GM23338 (cell line): ENCODE measurements at regions not wholly inside any gene's neighbourhood (a gene's known extent, or its start where the extent isn't known, plus 50 kb on each side); places are given as distances from the start of the nearest gene placed in this dataset.

ENCODE experiments used
- ATAC-seq: fragments of 200-7000 bp; cut with Tn5 transposase; 3 replicates; pipeline ENCODE4 v1.9.1; 2020
- DNase-seq: peaks from one replicate; pipeline ENCODE4 v3.0.0-alpha.2; 2015; ENCODE audit warnings: low spot score
- H2AFZ ChIP-seq: fragments of 200-600 bp; sonication (generic); 2 replicates; pipeline ENCODE4 v1.8.0; 2016; ENCODE audit warnings: antibody characterized with exemption, mild to moderate bottlenecking, moderate library complexity
- H3F3A ChIP-seq: fragments of 200-600 bp; sonication (generic); replicated peaks from 2 replicates; pipeline ENCODE4 v1.8.0; 2017; ENCODE audit warnings: antibody characterized with exemption, mixed run types, low read depth
- H3K27ac ChIP-seq: fragments of 200-600 bp; sonication (generic); 2 replicates; pipeline ENCODE4 v1.6.1; 2016; ENCODE audit warnings: low read depth
- H3K27me3 ChIP-seq: fragments of 200-600 bp; sonication (generic); 2 replicates; pipeline ENCODE4 v1.8.0; 2016; ENCODE audit warnings: mild to moderate bottlenecking, mixed run types, moderate library complexity; ENCODE audit not compliant: insufficient read depth
- H3K36me3 ChIP-seq: fragments of 200-600 bp; sonication (generic); 2 replicates; pipeline ENCODE4 v1.8.0; 2016; ENCODE audit warnings: mild to moderate bottlenecking; ENCODE audit not compliant: insufficient read depth
- H3K4me1 ChIP-seq: fragments of 200-600 bp; sonication (generic); 2 replicates; pipeline ENCODE4 v1.8.0; 2016; ENCODE audit warnings: mild to moderate bottlenecking, moderate library complexity; ENCODE audit not compliant: insufficient read depth
- H3K4me2 ChIP-seq: fragments of 200-600 bp; sonication (generic); 2 replicates; pipeline ENCODE4 v1.7.1; 2017; ENCODE audit warnings: mixed run types
- H3K4me3 ChIP-seq: fragments of 200-600 bp; sonication (generic); 2 replicates; pipeline ENCODE4 v1.6.1; 2016; ENCODE audit warnings: mixed run types
- H3K79me2 ChIP-seq: fragments of 200-600 bp; sonication (generic); replicated peaks from 2 replicates; pipeline ENCODE4 v1.8.0; 2017; ENCODE audit warnings: mild to moderate bottlenecking; ENCODE audit not compliant: insufficient read depth
- H3K9me2 ChIP-seq: fragments of 200-600 bp; sonication (generic); 2 replicates; pipeline ENCODE4 v1.8.0; 2017; ENCODE audit not compliant: insufficient read depth
- H4K20me1 ChIP-seq: fragments of 200-600 bp; sonication (generic); replicated peaks from 2 replicates; pipeline ENCODE4 v1.8.0; 2017; ENCODE audit warnings: mild to moderate bottlenecking; ENCODE audit not compliant: insufficient read depth
- H3K27ac Mint-ChIP-seq: 2 replicates; pipeline ENCODE4 v1.8.0; 2020; ENCODE audit warnings: inconsistent platforms, mild to moderate bottlenecking, moderate library complexity, mixed read lengths
- H3K27me3 Mint-ChIP-seq: 3 replicates; pipeline ENCODE4 v1.8.0; 2022; ENCODE audit warnings: low read depth, mild to moderate bottlenecking, moderate library complexity, mixed read lengths, inconsistent platforms; ENCODE audit not compliant: insufficient read depth, poor library complexity
- H3K36me3 Mint-ChIP-seq: 3 replicates; pipeline ENCODE4 v1.8.0; 2021; ENCODE audit warnings: low read depth, mild to moderate bottlenecking, inconsistent platforms, moderate library complexity, mixed read lengths
- H3K4me1 Mint-ChIP-seq: 3 replicates; pipeline ENCODE4 v1.8.0; 2020; ENCODE audit warnings: mild to moderate bottlenecking, inconsistent platforms, mixed read lengths
- H3K4me3 Mint-ChIP-seq: 3 replicates; pipeline ENCODE4 v1.8.0; 2021; ENCODE audit warnings: moderate library complexity, mild to moderate bottlenecking, inconsistent platforms, mixed read lengths
- H3K9me3 Mint-ChIP-seq: 3 replicates; pipeline ENCODE4 v1.8.0; 2020; ENCODE audit warnings: moderate library complexity, mild to moderate bottlenecking, inconsistent platforms, mixed read lengths
- CREB1 ChIP-seq: fragments of 250-450 bp; sonication (Bioruptor Pico); IDR thresholded peaks from 2 replicates; pipeline ENCODE4 v1.5.0; 2020; ENCODE audit warnings: low read depth, mild to moderate bottlenecking, moderate library complexity
- EZH2 ChIP-seq: fragments of 200-600 bp; sonication (generic); IDR thresholded peaks from one replicate; pipeline ENCODE4 v1.8.0; 2017; ENCODE audit warnings: antibody characterized with exemption, mild to moderate bottlenecking, low read depth; ENCODE audit not compliant: unreplicated experiment
- EZH2phosphoT487 ChIP-seq: fragments of 200-600 bp; sonication (generic); IDR thresholded peaks from one replicate; pipeline ENCODE4 v1.8.1; 2018; ENCODE audit warnings: antibody characterized with exemption; ENCODE audit not compliant: unreplicated experiment
- JUNB ChIP-seq: IDR thresholded peaks from one replicate; pipeline ENCODE4 v1.6.1; 2016; ENCODE audit warnings: antibody characterized with exemption; ENCODE audit not compliant: unreplicated experiment
- POLR2AphosphoS5 ChIP-seq: IDR thresholded peaks from 2 replicates; pipeline ENCODE4 v1.6.1; 2016; ENCODE audit warnings: antibody characterized with exemption, low read depth
- ZNF114 ChIP-seq: fragments of 250-450 bp; sonication (Bioruptor Pico); IDR thresholded peaks from 2 replicates; pipeline ENCODE4 v1.5.0; 2020; ENCODE audit warnings: mild to moderate bottlenecking, moderate library complexity
- ZNF331 ChIP-seq: fragments of 250-450 bp; sonication (Bioruptor Pico); IDR thresholded peaks from 2 replicates; pipeline ENCODE4 v1.5.0; 2020; ENCODE audit warnings: low read depth, mild to moderate bottlenecking, moderate library complexity
- TF ChIP-seq, protein P1 (sequence below): IDR thresholded peaks from one replicate; pipeline ENCODE4 v1.6.1; 2018; ENCODE audit warnings: antibody characterized with exemption; ENCODE audit not compliant: unreplicated experiment
- TF ChIP-seq, protein P2 (sequence below): IDR thresholded peaks from 2 replicates; pipeline ENCODE4 v1.6.1; 2016; ENCODE audit warnings: antibody characterized with exemption
- TF ChIP-seq, protein P3 (sequence below): fragments of 250-450 bp; sonication (Bioruptor Pico); IDR thresholded peaks from 2 replicates; pipeline ENCODE4 v1.5.0; 2020; ENCODE audit warnings: mild to moderate bottlenecking, moderate library complexity

DNA sequence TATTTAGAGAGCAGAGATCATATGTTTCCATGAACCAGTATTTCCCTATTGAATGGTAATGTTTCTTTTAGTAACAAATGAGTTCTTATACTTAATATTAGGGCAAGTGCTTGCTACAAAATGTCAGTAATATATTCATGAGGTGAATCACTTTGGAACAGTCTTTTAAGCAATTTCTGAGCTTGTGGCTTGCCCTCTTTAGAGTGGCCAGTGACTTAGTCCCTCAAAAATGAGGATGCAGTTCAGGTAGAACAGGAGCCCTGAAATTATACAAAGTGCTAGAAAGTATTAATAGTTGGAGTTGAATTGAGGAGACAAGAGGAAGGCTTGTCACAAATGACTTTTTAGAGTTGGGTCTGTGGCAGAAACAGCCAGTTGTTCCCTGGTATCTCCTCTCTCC is 53.4 kb upstream of the PITX2 start:
- Histone ChIP-seq H3F3A (no peaks in the 10 kb centered on the region), H4K20me1 (no peaks in the 10 kb centered on the region), H3K4me2 (no peak overlapping the region), H3K4me1 (peaks cover 11% of the 10 kb centered on the region), H3K27me3 (no peaks in the 10 kb centered on the region), H3K27ac (no peak overlapping the region), H3K79me2 (no peaks in the 10 kb centered on the region), H3K4me3 (no peak overlapping the region), H2AFZ (no peak overlapping the region), H3K36me3 (no peaks in the 10 kb centered on the region), H3K9me2 (no peaks in the 10 kb centered on the region)
- no peak for ATAC-seq
- H3K27me3 Mint-ChIP-seq = no peaks in the 10 kb centered on the region
- peaks cover 13% of the 10 kb centered on the region; the same call in 2 of the 3 replicates for H3K4me1 Mint-ChIP-seq
- H3K9me3 Mint-ChIP-seq = no peaks in the 10 kb centered on the region
- no peak for TF ChIP-seq ZNF331 (CRISPR knock-in tag)
- no peak for TF ChIP-seq JUNB
- no peak overlapping the region for H3K27ac Mint-ChIP-seq
- H3K36me3 Mint-ChIP-seq = no peaks in the 10 kb centered on the region
- H3K4me3 Mint-ChIP-seq = no peak overlapping the region
- DNase-seq = no peak

DNA sequence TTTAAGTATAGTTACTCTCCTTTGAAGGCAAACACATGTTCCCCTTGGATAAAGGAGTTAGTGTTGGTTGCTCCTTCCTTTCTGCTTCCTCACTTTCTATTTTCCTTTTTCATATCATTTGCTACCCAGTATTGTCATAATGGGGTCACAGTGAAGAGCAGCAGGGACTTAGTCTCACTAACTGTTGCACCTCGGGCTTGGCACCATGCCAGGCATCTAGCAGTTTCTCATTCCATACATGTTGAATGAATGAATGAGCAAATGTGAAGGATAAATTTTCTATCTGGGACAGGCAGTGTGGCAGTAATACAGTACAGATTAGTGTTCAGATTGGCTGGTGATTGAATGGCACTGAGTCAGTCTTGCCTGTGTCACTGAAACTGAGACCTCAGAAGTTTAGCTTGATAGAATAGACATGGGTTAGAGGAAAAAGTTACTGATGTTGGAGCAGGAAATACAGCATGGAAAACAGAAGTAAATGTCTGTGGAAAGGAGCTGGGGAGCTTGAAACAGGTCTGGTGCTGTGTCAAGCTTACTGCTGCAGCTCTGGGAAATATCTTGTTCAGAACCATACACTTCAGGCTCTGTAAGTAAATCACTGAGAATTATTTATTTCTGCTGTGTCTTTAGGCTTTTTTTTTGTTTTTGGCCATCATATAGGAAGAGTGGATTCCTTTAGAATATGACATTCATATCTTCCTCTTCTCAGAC is 55.8 kb upstream of the PITX2 start:
- Histone ChIP-seq H3K79me2 (no peaks in the 10 kb centered on the region), H3K36me3 (no peaks in the 10 kb centered on the region), H3K4me3 (no peak overlapping the region), H3K27me3 (no peaks in the 10 kb centered on the region), H3K9me2 (no peaks in the 10 kb centered on the region), H3K27ac (no peak overlapping the region), H3K4me2 (no peak overlapping the region), H3K4me1 (peaks cover 11% of the 10 kb centered on the region), H4K20me1 (no peaks in the 10 kb centered on the region), H2AFZ (0 out of 2 replicates have a peak overlapping the region, but pooled peaks have one; percentile 35), H3F3A (no peaks in the 10 kb centered on the region; the same call in 1 of the 2 replicates)
- H3K27ac Mint-ChIP-seq = no peak overlapping the region
- no peaks in the 10 kb centered on the region for H3K27me3 Mint-ChIP-seq
- peaks cover 13% of the 10 kb centered on the region; the same call in 2 of the 3 replicates for H3K4me1 Mint-ChIP-seq
- no peak overlapping the region for H3K4me3 Mint-ChIP-seq
- DNase-seq (no peak), ATAC-seq (no peak)
- TF ChIP-seq EZH2phosphoT487 (no peak), ZNF114 (CRISPR knock-in tag) (no peak), EZH2 (no peak), CREB1 (CRISPR knock-in tag) (no peak), JUNB (no peak), ZNF331 (CRISPR knock-in tag) (no peak), POLR2AphosphoS5 (no peak)
- TF ChIP-seq, protein P1, sequence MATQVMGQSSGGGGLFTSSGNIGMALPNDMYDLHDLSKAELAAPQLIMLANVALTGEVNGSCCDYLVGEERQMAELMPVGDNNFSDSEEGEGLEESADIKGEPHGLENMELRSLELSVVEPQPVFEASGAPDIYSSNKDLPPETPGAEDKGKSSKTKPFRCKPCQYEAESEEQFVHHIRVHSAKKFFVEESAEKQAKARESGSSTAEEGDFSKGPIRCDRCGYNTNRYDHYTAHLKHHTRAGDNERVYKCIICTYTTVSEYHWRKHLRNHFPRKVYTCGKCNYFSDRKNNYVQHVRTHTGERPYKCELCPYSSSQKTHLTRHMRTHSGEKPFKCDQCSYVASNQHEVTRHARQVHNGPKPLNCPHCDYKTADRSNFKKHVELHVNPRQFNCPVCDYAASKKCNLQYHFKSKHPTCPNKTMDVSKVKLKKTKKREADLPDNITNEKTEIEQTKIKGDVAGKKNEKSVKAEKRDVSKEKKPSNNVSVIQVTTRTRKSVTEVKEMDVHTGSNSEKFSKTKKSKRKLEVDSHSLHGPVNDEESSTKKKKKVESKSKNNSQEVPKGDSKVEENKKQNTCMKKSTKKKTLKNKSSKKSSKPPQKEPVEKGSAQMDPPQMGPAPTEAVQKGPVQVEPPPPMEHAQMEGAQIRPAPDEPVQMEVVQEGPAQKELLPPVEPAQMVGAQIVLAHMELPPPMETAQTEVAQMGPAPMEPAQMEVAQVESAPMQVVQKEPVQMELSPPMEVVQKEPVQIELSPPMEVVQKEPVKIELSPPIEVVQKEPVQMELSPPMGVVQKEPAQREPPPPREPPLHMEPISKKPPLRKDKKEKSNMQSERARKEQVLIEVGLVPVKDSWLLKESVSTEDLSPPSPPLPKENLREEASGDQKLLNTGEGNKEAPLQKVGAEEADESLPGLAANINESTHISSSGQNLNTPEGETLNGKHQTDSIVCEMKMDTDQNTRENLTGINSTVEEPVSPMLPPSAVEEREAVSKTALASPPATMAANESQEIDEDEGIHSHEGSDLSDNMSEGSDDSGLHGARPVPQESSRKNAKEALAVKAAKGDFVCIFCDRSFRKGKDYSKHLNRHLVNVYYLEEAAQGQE = no peak
- TF ChIP-seq, protein P2, sequence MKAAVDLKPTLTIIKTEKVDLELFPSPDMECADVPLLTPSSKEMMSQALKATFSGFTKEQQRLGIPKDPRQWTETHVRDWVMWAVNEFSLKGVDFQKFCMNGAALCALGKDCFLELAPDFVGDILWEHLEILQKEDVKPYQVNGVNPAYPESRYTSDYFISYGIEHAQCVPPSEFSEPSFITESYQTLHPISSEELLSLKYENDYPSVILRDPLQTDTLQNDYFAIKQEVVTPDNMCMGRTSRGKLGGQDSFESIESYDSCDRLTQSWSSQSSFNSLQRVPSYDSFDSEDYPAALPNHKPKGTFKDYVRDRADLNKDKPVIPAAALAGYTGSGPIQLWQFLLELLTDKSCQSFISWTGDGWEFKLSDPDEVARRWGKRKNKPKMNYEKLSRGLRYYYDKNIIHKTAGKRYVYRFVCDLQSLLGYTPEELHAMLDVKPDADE = no peak
- TF ChIP-seq, protein P3, sequence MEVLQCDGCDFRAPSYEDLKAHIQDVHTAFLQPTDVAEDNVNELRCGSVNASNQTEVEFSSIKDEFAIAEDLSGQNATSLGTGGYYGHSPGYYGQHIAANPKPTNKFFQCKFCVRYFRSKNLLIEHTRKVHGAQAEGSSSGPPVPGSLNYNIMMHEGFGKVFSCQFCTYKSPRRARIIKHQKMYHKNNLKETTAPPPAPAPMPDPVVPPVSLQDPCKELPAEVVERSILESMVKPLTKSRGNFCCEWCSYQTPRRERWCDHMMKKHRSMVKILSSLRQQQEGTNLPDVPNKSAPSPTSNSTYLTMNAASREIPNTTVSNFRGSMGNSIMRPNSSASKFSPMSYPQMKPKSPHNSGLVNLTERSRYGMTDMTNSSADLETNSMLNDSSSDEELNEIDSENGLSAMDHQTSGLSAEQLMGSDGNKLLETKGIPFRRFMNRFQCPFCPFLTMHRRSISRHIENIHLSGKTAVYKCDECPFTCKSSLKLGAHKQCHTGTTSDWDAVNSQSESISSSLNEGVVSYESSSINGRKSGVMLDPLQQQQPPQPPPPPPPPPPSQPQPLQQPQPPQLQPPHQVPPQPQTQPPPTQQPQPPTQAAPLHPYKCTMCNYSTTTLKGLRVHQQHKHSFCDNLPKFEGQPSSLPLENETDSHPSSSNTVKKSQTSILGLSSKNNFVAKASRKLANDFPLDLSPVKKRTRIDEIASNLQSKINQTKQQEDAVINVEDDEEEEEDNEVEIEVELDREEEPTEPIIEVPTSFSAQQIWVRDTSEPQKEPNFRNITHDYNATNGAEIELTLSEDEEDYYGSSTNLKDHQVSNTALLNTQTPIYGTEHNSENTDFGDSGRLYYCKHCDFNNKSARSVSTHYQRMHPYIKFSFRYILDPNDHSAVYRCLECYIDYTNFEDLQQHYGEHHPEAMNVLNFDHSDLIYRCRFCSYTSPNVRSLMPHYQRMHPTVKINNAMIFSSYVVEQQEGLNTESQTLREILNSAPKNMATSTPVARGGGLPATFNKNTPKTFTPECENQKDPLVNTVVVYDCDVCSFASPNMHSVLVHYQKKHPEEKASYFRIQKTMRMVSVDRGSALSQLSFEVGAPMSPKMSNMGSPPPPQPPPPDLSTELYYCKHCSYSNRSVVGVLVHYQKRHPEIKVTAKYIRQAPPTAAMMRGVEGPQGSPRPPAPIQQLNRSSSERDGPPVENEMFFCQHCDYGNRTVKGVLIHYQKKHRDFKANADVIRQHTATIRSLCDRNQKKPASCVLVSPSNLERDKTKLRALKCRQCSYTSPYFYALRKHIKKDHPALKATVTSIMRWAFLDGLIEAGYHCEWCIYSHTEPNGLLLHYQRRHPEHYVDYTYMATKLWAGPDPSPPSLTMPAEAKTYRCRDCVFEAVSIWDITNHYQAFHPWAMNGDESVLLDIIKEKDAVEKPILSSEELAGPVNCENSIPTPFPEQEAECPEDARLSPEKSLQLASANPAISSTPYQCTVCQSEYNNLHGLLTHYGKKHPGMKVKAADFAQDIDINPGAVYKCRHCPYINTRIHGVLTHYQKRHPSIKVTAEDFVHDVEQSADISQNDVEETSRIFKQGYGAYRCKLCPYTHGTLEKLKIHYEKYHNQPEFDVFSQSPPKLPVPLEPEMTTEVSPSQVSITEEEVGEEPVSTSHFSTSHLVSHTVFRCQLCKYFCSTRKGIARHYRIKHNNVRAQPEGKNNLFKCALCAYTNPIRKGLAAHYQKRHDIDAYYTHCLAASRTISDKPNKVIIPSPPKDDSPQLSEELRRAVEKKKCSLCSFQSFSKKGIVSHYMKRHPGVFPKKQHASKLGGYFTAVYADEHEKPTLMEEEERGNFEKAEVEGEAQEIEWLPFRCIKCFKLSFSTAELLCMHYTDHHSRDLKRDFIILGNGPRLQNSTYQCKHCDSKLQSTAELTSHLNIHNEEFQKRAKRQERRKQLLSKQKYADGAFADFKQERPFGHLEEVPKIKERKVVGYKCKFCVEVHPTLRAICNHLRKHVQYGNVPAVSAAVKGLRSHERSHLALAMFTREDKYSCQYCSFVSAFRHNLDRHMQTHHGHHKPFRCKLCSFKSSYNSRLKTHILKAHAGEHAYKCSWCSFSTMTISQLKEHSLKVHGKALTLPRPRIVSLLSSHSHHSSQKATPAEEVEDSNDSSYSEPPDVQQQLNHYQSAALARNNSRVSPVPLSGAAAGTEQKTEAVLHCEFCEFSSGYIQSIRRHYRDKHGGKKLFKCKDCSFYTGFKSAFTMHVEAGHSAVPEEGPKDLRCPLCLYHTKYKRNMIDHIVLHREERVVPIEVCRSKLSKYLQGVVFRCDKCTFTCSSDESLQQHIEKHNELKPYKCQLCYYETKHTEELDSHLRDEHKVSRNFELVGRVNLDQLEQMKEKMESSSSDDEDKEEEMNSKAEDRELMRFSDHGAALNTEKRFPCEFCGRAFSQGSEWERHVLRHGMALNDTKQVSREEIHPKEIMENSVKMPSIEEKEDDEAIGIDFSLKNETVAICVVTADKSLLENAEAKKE (CRISPR knock-in tag) = no peak
- H3K9me3 Mint-ChIP-seq = no peaks in the 10 kb centered on the region
- H3K36me3 Mint-ChIP-seq = no peaks in the 10 kb centered on the region
